Neural progenitor cell (in vitro differentiated cells): ENCODE measurements at regions not wholly inside any gene's neighbourhood (a gene's known extent, or its start where the extent isn't known, plus 50 kb on each side); places are given as distances from the start of the nearest gene placed in this dataset.

Experiments used
- CTCF ChIP-seq: fragments of 200-600 bp; sonication (generic); IDR thresholded peaks from 2 replicates; pipeline ENCODE4 v1.5.1; 2017; ENCODE audit warnings: antibody characterized with exemption, mild to moderate bottlenecking
- EZH2 ChIP-seq: fragments of 200-600 bp; sonication (generic); IDR thresholded peaks from 2 replicates; pipeline ENCODE4 v1.6.1; 2017; ENCODE audit warnings: antibody characterized with exemption, mild to moderate bottlenecking, moderate library complexity
- EZH2phosphoT487 ChIP-seq: fragments of 200-600 bp; sonication (generic); IDR thresholded peaks from 2 replicates; pipeline ENCODE4 v1.6.1; 2017; ENCODE audit warnings: antibody characterized with exemption

- no peak for TF ChIP-seq CTCF
- no peak for TF ChIP-seq EZH2
- no peak for TF ChIP-seq EZH2phosphoT487
These were observed 884.5 kb downstream of the TECRL start for GRCh38 chr4:63524764-63525163.
